ENCODE measurements at regions not wholly inside any gene's neighbourhood (a gene's known extent, or its start where the extent isn't known, plus 50 kb on each side); places are given as distances from the start of the nearest gene placed in this dataset.

DNA sequence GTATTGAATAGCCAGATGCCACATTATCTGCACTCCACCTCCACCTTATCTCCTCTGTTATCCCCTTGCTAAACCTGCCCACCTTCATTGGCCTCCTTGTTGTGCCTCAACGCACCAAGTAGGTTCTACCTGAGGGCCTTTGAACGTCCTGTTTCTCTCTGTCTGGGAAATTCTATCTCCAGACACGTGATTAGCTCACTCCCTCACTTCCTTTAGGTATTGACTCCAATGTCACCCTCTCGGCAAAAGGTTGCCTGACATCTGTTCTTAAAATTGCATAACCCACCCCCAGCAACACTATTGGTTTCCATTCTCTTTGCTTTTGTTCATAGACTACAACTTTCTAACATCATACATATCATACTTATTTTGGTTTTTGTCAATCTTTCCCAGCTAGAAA lies 56.5 kb upstream of the MEDAG start (continued):
- TF ChIP-seq, protein P1, sequence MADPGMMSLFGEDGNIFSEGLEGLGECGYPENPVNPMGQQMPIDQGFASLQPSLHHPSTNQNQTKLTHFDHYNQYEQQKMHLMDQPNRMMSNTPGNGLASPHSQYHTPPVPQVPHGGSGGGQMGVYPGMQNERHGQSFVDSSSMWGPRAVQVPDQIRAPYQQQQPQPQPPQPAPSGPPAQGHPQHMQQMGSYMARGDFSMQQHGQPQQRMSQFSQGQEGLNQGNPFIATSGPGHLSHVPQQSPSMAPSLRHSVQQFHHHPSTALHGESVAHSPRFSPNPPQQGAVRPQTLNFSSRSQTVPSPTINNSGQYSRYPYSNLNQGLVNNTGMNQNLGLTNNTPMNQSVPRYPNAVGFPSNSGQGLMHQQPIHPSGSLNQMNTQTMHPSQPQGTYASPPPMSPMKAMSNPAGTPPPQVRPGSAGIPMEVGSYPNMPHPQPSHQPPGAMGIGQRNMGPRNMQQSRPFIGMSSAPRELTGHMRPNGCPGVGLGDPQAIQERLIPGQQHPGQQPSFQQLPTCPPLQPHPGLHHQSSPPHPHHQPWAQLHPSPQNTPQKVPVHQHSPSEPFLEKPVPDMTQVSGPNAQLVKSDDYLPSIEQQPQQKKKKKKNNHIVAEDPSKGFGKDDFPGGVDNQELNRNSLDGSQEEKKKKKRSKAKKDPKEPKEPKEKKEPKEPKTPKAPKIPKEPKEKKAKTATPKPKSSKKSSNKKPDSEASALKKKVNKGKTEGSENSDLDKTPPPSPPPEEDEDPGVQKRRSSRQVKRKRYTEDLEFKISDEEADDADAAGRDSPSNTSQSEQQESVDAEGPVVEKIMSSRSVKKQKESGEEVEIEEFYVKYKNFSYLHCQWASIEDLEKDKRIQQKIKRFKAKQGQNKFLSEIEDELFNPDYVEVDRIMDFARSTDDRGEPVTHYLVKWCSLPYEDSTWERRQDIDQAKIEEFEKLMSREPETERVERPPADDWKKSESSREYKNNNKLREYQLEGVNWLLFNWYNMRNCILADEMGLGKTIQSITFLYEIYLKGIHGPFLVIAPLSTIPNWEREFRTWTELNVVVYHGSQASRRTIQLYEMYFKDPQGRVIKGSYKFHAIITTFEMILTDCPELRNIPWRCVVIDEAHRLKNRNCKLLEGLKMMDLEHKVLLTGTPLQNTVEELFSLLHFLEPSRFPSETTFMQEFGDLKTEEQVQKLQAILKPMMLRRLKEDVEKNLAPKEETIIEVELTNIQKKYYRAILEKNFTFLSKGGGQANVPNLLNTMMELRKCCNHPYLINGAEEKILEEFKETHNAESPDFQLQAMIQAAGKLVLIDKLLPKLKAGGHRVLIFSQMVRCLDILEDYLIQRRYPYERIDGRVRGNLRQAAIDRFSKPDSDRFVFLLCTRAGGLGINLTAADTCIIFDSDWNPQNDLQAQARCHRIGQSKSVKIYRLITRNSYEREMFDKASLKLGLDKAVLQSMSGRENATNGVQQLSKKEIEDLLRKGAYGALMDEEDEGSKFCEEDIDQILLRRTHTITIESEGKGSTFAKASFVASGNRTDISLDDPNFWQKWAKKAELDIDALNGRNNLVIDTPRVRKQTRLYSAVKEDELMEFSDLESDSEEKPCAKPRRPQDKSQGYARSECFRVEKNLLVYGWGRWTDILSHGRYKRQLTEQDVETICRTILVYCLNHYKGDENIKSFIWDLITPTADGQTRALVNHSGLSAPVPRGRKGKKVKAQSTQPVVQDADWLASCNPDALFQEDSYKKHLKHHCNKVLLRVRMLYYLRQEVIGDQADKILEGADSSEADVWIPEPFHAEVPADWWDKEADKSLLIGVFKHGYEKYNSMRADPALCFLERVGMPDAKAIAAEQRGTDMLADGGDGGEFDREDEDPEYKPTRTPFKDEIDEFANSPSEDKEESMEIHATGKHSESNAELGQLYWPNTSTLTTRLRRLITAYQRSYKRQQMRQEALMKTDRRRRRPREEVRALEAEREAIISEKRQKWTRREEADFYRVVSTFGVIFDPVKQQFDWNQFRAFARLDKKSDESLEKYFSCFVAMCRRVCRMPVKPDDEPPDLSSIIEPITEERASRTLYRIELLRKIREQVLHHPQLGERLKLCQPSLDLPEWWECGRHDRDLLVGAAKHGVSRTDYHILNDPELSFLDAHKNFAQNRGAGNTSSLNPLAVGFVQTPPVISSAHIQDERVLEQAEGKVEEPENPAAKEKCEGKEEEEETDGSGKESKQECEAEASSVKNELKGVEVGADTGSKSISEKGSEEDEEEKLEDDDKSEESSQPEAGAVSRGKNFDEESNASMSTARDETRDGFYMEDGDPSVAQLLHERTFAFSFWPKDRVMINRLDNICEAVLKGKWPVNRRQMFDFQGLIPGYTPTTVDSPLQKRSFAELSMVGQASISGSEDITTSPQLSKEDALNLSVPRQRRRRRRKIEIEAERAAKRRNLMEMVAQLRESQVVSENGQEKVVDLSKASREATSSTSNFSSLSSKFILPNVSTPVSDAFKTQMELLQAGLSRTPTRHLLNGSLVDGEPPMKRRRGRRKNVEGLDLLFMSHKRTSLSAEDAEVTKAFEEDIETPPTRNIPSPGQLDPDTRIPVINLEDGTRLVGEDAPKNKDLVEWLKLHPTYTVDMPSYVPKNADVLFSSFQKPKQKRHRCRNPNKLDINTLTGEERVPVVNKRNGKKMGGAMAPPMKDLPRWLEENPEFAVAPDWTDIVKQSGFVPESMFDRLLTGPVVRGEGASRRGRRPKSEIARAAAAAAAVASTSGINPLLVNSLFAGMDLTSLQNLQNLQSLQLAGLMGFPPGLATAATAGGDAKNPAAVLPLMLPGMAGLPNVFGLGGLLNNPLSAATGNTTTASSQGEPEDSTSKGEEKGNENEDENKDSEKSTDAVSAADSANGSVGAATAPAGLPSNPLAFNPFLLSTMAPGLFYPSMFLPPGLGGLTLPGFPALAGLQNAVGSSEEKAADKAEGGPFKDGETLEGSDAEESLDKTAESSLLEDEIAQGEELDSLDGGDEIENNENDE (IDR thresholded peaks at IDR 0.05; ENCODE audit: insufficient replicate concordance, low read length), result no peak
- TF ChIP-seq CBX8 (IDR thresholded peaks at IDR 0.05; ENCODE audit: borderline replicate concordance, low read depth, low read length) (no peak), SIX5 (IDR thresholded peaks at IDR 0.05; ENCODE audit: low read depth, low read length) (no peak), SIRT6 (IDR thresholded peaks at IDR 0.05; ENCODE audit: low read length) (no peak), GABPA (IDR thresholded peaks at IDR 0.05; ENCODE audit: borderline replicate concordance, insufficient read depth, low read length) (no peak), ZNF274 (IDR thresholded peaks at IDR 0.05; ENCODE audit: borderline replicate concordance, extremely low read depth, low read length) (no peak), CHD2 (IDR thresholded peaks at IDR 0.05; ENCODE audit: low read length) (no peak), RBBP5 (IDR thresholded peaks at IDR 0.05; ENCODE audit: borderline replicate concordance, low read depth, low read length) (no peak), SP4 (IDR thresholded peaks at IDR 0.05; ENCODE audit: low read length) (no peak), FOSL1 (IDR thresholded peaks at IDR 0.05; ENCODE audit: insufficient read depth, low read depth, low read length) (no peak)

Data from H1 (cell line).